ENCODE measurements at regions not wholly inside any gene's neighbourhood (a gene's known extent, or its start where the extent isn't known, plus 50 kb on each side); places are given as distances from the start of the nearest gene placed in this dataset.

GRCh38 chr3:124108446-124108845, 116.5 kb upstream of the ROPN1 start:
- no peak for TF ChIP-seq SUZ12 (IDR thresholded peaks at IDR 0.05; ENCODE audit: low read depth, low read length)
- TF ChIP-seq MAX (IDR thresholded peaks at IDR 0.05): no peak
- TF ChIP-seq TRIM22 (IDR thresholded peaks at IDR 0.05): no peak
- no peak for TF ChIP-seq ISL2 (CRISPR knock-in tag; IDR thresholded peaks at IDR 0.05)
- no peak for TF ChIP-seq ZZZ3 (CRISPR knock-in tag; IDR thresholded peaks at IDR 0.05; ENCODE audit: borderline replicate concordance)
- TF ChIP-seq HDAC2 (CRISPR knock-in tag; IDR thresholded peaks at IDR 0.05): no peak
- TF ChIP-seq TRIM24 (CRISPR knock-in tag; IDR thresholded peaks at IDR 0.05): no peak
- no peak for TF ChIP-seq FOXJ3 (CRISPR knock-in tag; IDR thresholded peaks at IDR 0.05; ENCODE audit: borderline replicate concordance)
- no peak for TF ChIP-seq CTCF (CRISPR knock-in tag; IDR thresholded peaks at IDR 0.05)
- no peak for TF ChIP-seq SMC3 (IDR thresholded peaks at IDR 0.05; ENCODE audit: low read length)
- no peak for TF ChIP-seq CCDC6 (CRISPR knock-in tag; IDR thresholded peaks at IDR 0.05)
- no peak for TF ChIP-seq ZNF678 (CRISPR knock-in tag; IDR thresholded peaks at IDR 0.05)
- no peak for TF ChIP-seq ZBTB7B (CRISPR knock-in tag; IDR thresholded peaks at IDR 0.05)

Data from HepG2 (cell line).